ENCODE measurements at regions not wholly inside any gene's neighbourhood (a gene's known extent, or its start where the extent isn't known, plus 50 kb on each side); places are given as distances from the start of the nearest gene placed in this dataset.
A peak's percentile ranks its signal among the peaks of the same experiment; 100 is the strongest.

DNA sequence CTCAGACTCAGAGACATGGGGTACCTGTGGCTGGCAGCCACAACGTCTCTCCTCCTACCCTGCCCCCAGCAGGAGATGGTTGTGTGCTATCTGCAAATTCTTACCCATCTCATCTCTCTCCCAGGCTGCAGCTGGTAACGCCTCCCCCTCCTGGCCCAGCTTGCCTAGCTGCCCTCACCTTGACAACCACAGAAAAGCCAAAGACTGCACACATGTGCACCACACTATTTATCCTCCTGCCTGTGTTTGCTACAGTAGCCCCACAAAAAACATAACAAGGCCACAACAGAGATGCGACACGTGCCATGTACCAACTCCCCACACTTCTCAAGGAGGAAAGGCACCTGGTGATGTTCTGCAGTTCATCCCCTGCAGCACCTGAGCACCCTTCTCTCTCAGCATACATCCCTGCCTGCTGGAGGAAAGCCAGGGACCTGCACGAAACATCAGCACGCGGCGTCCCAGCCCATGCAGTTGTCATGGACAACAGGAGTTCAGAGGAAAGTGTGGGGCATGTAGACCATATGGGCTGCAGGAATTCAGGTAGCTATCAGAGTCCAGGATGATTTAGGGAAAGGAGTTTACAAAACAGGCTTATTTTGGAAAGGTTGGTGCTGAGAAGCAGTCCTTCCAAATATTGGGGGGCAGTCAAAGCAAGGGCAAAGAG lies 168.7 kb downstream of the C5orf15 start:
- peak in 1 of 51 donors; percentile 16 for DNase-seq

DNA sequence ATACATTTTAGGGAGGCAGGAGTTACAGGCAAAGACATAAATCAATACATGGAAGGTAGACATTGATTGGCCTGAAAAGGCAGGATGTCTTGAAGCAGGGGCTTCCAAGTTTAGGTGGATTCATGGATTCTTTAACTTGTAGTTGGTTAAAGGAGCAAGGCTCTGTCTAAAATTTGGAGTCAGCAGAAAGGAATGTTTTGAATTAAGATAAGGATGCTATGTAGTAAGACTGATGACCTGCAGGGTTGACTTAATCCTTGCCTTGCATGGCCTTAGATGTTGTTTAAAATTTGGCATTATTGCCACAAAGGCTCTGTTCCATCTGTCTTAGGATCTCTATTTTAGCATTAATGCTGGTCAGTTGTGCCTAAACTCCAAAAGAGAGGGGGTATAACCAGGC lies 171.3 kb downstream of the C5orf15 start:
- DNase-seq: no peak

DNA sequence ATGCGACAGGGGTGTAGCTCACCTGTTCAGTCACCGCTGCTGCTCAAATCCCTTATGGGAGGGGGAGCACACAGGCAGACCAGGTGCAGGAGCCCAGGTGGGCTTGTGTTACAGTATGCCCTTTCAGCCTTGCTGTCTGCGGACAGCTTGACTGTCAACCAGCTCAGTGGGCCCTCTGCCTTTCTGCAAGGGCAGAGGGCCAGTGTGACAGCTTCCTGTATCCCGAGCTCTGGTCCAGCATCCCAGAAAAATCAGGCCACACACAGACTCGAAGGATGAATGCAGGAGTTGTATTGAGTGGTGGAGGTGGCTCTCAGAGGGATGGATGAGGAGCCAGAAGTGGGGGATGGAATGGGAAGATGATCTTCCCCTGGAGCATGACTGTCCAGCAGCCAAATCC lies 172.2 kb downstream of the C5orf15 start:
- no peak for DNase-seq

DNA sequence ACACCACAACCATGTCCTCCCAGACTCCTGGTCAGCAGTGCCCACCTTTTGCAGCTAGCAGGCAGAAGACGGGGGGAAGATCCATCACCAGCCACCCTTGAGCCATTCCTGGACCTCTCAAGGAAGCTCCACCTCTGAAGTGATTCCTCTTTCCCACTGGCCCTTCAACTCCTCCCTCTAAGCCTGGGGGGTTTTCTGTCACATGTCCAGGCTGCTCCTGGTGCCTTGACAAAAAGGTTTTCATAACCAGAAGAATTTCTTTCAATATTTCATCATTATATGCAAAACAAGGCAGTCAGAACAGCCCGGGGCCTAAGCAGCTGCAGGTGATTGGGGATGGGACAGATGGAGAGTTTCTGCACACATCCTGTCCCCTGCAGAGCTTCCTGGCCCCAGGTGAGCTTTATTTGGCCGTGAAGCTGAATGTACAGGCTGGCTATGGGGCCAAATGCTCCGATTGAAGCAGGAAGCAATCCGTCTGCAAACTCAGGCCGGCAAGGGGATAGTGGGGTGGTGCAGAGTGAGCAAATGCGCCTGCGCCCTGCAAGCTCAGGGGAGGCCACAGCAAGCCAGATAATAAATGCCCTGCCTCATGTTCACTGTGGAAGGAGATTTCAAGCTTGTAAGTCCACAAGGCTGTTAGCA lies 173.5 kb downstream of the C5orf15 start:
- no peak for DNase-seq

DNA sequence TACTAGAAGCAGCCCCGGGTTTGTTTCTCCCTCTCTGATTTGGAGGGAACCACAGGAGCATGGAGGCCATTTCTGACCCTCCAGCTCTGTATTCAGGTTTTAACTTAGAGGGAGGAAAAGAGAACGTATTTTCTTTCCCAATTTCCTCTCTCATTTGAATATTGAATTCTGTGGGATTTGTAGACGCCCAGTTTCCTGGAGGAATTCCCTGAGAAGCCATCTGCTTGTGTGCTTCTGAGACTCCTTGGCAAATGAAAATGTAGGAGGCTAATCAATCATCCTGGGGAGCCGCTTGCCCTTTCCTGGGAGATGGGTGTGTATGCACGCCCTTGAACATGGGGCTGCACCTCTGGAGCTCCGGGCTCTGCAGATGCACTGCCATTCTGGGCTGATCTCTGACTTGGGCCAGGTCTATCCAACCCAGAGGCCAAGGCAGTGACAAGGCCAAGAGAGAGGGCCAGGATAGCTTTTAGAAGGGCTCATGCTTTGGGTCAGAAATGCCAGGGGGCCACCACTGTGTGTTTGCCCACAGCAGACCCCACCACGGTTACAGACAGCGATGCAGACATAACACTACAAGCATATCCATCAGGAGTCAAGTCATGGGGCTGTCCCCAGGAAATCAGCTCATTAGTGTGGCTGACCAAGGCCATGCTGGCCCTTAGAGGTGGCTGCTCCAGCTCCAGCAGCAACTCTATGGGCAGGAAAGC lies 174.5 kb downstream of the C5orf15 start:
- no peak for DNase-seq

DNA sequence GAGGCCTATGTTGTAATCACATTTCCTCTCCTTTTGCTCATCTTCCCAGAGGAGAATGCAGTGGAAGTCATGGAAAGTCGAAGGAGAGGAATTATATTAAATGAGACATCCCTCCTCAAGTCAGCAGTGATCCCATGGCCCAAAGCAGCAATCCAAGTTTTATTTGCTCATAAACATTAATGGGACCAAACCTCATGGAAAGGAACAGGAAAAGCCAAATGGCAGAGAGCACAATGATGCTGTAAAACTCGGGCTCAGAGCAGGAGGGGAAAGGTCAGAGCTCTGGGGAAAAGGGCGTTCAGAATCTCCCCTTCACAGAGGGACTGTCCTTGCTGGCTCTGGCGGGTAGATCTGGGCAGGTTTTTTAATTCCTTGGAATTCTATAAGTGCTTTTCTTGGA lies 175.8 kb downstream of the C5orf15 start:
- DNase-seq: no peak

DNA sequence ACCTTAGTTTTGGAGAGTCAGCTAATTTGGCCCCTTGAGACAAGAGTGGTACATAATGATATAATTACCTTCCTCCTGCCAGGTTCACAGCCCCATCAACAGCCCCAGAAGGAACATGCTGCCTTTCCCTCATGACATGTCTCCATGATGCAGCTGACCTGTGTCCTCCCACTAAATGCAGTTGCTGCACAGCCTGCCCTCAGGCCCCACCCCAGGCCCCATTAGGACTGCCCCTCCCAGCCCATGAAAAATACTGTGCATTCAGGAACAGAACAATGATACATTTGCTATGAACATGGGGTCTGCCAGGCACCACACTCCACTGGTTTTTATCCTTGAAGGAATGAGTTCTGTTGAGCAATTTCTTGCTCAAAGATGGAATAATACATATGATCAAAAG lies 176.4 kb downstream of the C5orf15 start:
- no peak for DNase-seq

DNA sequence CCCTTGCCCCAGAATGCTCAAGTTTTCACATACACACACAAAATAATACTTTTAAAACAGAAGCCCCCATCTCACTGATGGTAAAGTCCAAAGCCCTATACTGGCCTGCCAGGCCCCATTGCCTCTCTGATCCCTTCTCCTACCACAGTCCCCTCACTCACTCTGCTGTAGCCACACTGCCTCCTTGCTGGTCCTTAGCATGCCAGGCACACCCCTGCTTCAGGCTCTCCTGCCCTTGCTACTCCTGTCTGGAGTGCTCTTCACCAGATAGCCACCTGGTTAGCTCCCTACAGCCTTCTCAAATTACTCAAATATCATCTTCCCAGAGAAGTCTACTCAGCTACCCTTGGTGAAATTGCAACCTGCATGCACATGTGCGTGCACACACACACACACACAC lies 177.5 kb downstream of the C5orf15 start:
- DNase-seq: no peak

DNA sequence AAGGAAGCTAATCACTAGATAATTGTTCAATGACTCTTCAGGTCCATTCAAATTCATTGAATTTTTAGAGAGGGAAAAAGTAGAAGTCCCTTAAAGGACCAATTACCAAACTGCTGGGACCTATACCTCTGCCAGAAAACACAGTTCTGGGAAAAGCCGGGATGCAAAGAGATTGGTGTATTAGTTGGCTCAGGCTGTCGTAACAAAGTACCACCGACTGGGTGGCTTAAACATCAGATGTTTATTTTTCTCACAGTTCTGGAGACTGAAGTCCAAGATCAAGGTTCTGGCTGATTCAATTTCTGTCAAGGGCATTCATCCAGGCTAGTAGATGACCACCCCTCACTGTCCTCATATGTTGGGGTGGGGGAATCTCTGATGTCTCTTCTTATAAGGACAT lies 177.1 kb upstream of the FSTL4 start:
- DNase-seq: no peak

DNA sequence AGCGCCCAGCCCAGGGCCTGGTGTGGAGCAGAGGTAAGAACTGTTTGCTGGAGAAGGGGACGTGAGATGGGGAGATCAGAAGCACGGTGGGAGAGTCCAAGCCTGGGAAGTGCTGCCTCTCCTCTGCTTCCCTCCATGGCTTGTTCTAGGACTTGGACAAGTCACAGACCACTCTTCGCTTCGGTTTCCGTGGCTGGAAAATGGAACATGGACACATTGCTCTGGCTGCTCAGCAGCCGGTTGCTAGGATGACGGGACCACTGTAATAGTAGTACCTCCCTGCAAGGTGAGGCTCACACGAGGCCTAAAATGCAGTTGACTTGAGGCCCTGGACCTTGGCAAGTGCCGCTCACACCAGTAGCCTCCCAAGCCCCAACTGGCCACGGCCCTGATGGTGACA lies 175.8 kb upstream of the FSTL4 start:
- DNase-seq: no peak

DNA sequence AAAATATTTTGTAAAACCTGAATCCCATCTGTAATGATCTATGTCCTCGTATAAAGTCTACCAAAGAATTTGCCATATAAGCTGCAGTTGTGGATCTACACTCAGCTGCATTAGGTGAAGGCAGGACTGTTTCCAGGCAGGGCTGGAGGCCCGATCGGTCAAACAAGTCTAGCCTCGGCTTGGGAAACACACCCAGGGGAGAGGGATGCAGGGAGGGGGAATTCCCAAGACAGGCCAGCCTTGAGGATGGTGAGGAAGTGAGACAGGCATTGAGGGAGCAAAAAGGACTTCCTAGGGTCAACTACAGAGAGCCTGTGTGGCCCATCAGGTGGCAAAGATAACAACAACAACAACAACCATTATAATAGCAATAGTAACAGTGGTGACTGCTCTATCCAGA lies 174.1 kb upstream of the FSTL4 start:
- DNase-seq: no peak

DNA sequence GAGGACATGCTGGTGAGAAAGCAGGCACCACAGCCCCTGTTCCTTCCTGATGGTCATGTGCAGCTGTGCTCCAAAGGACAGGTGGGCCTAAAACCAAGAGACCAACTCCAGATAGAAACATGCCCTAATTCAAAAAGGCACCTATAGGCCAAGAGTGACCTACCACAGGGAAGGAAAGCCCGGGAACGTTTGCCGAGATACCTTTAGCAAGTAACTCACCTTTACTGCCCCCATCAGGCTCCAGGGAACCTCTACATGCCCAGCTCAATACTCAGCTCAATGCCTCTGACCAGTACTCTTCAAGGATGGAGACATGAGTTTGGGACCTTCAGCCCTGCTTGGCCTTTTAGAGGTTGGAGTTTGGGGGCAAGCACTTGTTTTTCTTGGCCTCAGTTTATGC lies 172.8 kb upstream of the FSTL4 start:
- DNase-seq: no peak

DNA sequence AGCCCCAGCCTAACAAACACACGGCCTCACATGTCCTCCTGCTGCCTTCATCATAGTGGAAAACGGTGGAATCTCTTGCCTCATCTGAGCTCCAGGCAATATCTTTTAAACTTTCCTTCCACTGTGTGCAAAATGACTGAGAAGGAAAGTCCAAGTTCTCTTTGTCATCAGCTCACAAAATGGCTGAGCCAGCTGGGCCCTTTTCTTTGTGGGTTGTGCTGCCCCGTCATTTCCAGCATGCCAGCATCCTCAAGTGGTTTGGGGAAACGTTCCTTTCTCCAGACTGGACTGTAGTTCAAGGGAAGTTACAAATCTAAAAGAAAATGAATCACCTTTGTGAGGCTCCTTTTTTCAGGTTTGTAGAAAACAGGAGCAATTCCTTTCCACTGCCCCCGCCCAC lies 171.1 kb upstream of the FSTL4 start:
- no peak for DNase-seq

DNA sequence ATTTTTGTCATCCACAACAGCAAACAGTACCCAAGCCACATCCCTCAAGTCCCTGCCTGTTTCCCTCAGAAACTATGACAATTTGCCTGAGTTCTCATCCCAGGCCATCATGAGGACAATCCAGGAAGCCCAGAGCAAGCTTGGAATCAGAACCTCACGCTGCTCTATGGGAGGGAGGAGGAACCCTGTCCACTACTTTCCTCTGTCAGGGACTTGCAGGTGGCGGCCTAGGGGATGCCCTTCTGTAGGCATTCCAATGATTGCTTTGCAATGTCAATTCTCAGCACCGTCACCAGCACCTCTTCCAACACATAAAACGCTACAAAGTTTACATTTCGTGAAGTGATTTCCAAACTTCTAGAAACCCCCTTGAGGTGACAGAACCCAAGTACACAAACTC lies 170.4 kb upstream of the FSTL4 start:
- DNase-seq: no peak

DNA sequence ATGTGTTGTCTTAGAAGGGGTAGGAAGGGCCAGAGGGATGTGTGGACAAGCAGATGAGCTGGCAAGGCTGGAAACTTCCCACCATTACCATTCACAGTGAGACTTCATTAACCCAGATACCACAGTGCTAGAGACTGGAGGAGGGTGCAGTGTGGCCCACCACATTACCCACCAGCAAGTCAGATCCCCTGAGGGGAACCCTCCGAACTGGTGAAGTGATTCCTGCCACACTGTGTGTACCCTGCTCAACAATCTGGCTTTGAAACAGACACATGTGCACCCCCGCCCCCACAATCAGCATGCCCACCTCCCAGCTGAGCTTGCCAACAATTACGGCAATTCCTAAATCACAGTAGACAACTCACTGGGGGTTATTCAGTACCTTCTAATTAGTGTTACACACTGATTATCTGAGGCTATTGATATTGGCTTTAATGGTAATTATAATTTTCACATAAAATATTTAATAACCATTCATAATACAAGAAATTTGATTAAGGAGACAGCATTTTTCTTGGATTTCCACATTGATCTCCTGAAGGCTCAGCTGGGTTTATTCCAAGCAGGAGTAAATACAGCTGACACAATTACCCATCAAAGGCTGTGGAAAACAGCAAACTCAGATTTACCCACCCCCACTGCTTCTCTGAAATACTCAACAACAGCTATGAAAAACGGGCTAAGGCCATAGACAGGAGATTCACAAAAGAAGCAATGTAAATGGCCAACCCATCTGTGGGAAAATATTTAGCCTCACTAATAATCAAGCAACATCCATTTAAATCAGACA lies 169.3 kb upstream of the FSTL4 start:
- DNase-seq: no peak

DNA sequence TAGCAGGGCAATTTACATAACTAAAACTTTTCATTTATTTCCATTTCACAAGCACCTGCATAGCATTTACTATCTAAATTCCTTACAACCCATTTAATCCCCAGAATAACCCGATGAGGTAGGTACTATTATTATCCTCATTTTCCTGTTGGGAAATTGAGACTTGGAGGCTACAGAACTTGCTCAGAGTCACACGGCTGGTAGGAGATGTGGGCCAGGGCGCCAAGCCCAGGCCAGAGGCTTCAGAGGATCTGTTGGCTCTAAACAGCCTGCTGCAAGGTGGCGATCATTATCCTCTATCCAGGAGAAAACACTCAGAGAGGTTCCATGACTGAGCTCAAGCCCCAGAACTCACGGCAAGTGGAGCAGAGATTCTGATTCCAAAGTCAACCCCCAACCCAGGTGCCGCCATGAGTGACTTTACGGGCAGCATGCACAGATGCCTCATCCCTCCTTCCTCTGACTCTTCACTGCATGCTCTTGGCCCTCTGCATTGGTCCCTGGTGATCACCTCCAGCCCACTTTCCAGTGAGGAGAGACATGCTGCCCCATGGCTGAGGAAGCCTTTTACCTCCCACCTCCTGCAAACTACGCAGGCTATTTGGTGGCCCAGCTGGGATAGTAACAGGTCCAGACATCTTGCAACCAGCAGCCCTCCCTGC lies 168.4 kb upstream of the FSTL4 start:
- DNase-seq: no peak

DNA sequence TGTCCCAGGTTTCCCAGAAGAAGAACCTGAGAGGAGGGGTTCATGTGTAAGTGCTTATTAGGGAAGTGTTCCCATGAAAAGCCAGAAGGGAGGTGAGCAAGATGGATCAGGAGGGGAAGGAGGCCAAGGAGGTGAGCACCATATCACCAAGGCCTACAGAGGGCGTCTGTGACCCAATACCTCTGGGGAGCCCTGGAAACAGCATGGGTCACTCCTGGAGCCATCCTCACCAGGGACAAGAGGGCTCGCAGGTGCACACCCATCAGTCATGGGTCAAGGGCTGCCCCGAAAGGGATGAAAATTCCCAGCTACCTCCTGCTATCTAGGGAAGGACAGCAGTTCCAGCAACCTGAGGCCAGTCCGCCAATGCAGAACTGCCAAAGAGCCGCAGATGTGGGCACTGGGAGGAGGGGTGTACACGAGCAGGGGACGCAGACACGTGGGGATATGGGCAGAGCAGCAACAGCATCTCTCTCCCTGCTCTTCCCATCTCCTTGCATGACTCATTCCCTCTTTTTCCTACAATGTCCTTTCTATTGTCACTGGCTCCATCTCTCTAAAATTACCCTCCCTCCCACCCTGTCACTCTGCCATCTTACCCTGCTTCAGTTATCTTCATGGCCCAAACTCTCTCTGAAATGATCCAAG lies 167.6 kb upstream of the FSTL4 start:
- DNase-seq: no peak

DNA sequence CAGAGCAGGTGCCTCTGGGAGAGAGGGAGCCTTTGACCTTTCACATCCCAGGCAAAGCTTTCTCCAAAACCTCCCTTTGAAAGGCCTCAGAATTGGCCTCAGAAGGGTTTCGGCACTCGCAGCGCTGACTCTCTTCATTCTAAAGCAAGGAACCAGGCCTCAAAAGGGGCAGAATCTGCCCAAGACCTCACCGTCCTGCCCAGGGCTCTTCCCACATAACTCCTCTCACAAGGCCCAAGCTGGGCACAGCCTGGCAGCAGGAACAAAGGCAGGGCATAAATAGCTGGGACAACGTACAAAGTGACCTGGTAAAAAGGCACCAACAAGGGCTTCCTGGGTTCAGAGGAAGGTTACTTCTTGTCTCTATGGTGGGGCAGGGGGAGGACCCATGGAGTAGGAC lies 166.3 kb upstream of the FSTL4 start:
- no peak for DNase-seq

DNA sequence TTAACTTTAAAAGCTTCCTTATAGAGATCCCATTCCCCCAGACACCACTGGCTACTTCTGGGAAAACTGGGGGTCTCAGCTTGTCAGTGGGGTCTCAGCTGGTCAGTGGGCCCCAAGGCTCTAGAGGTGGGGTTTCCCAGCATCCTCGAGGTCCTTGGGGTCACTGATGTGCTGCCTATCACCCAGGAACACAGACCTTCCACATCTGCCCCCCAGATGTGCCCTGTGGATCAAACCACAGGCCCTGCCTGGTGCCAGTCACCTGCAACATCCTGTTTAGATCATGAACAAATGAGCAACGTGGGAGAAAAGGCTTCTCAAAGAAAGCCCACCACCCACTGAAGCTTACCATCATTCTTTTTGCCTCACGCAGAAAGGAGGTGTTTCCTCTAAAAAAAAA lies 165.6 kb upstream of the FSTL4 start:
- no peak for DNase-seq

DNA sequence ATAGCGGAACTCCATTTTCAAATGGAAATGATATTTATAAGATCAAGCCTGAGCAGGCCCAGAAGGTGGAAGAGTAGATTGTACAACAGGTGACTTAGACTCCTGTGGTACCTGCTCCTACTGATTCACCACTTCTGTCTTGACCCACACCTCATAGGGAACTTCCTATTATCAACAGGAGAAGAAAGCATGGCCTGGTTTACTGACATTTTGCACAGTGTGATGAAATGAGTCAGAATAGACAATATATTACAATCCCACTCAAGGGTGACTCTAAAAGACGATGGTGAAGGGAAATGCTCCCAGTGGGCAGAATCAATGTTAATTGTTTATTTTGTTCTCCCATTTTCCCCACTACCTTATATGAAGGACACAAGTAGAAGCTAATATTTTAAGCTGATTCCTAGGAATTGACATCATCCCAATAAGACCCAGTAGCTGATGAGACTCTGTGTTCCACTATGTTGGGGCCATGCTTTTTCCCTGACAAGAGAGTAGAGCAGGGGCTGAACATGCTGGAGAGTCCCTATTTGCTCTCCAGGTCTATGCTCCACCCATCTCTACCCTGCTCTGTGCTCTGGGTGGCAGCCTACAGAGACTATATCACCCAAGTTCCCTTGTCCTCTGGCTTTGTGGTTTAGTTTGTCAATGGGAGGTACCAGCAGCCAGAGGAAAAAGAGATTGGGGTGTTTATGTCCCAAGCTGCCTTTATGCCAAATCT lies 163.4 kb upstream of the FSTL4 start:
- no peak for DNase-seq

Measured in hypothalamus (tissue), 51 donors.